Central memory CD8-positive, alpha-beta T cell (primary cell): ENCODE measurements at regions not wholly inside any gene's neighbourhood (a gene's known extent, or its start where the extent isn't known, plus 50 kb on each side); places are given as distances from the start of the nearest gene placed in this dataset.

Experiments used
- ATAC-seq: fragments of 150-1000 bp; cut with Tn5 transposase; replicated peaks from 2 replicates; pipeline ENCODE4 v1.10.0; 2022; ENCODE audit warnings: mild to moderate bottlenecking, moderate FRiP score, moderate number of reproducible peaks; ENCODE audit not compliant: poor library complexity, severe bottlenecking; ENCODE audit errors: extremely low read depth
- DNase-seq, 2 donors: peaks; one replicate each; pipeline ENCODE4 v3.0.0; 2021; ENCODE audit warnings: low spot score in 2 of 2
- H3K27ac Mint-ChIP-seq: one replicate; pipeline ENCODE4 v1.8.0; 2022; ENCODE audit warnings: low read depth, mild to moderate bottlenecking, moderate library complexity, mixed read lengths
- H3K27me3 Mint-ChIP-seq: one replicate; pipeline ENCODE4 v1.8.0; 2022; ENCODE audit warnings: mixed read lengths
- H3K36me3 Mint-ChIP-seq: one replicate; pipeline ENCODE4 v1.8.0; 2022; ENCODE audit warnings: mild to moderate bottlenecking, moderate library complexity, mixed read lengths; ENCODE audit not compliant: insufficient read depth
- H3K4me1 Mint-ChIP-seq: one replicate; pipeline ENCODE4 v1.8.0; 2022; ENCODE audit warnings: mixed read lengths
- H3K4me3 Mint-ChIP-seq: one replicate; pipeline ENCODE4 v1.8.0; 2022; ENCODE audit warnings: mild to moderate bottlenecking, moderate library complexity, mixed read lengths
- H3K9me3 Mint-ChIP-seq: one replicate; pipeline ENCODE4 v1.8.0; 2022; ENCODE audit warnings: mixed read lengths

DNA sequence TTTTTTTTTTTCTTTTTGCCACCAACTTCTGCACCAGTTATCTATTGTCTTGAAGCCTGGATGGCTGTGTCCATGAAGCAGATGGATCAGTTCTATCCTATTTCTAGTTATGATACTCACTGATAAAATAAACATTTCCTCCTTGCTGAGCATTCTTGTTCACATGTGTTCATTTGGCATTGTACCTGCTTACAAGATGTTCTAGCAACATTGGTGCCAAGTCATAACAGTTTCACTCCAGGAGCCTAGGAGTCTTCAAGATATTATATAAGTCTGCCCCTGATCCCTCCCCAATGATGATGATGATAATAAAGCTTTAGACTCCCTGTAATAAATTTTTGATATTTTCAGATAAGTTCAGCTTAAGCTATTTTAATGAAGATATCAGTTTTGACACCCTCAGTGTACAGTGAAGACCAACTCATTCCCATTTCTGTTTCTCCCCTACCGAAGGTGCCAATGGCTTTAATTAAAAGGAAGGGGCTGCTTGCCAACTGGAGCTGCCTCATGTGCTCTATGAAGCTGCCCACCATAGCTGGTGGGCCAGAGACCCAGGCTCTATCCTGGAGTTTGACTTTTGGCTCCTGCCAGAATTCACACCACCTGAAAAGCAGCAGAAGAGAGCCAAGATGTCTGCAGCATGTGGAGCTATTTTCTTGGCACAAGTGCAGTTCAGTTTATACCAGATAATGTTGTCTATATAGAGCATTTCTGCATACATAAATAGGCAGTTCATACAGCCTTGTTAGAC is 265.4 kb upstream of the TET2 start:
- no peaks in the 10 kb centered on the region for H3K36me3 Mint-ChIP-seq
- DNase-seq: no peak
- no peak overlapping the region for H3K4me3 Mint-ChIP-seq

GRCh38 chr4:104890598-104891275 is 255.9 kb upstream of the TET2 start:
- no peaks in the 10 kb centered on the region for H3K4me1 Mint-ChIP-seq
- H3K36me3 Mint-ChIP-seq: no peaks in the 10 kb centered on the region
- H3K9me3 Mint-ChIP-seq: peaks cover 4% of the 10 kb centered on the region

More for the DNA sequence above, 265.4 kb upstream of the TET2 start:
- H3K9me3 Mint-ChIP-seq: no peaks in the 10 kb centered on the region
- ATAC-seq: no peak
- H3K27ac Mint-ChIP-seq: no peak overlapping the region
- H3K27me3 Mint-ChIP-seq: no peaks in the 10 kb centered on the region
- peaks cover 4% of the 10 kb centered on the region for H3K4me1 Mint-ChIP-seq

GRCh38 chr4:104896660-104897645 is 249.7 kb upstream of the TET2 start:
- Mint-ChIP-seq H3K27me3 (no peaks in the 10 kb centered on the region), H3K36me3 (no peaks in the 10 kb centered on the region), H3K9me3 (peaks cover 10% of the 10 kb centered on the region), H3K4me3 (no peak overlapping the region), H3K4me1 (no peaks in the 10 kb centered on the region), H3K27ac (no peak overlapping the region)
- ATAC-seq (no peak), DNase-seq (no peak)

More at GRCh38 chr4:104890598-104891275, 255.9 kb upstream of the TET2 start:
- no peak for DNase-seq
- Mint-ChIP-seq H3K27ac (no peak overlapping the region), H3K27me3 (no peaks in the 10 kb centered on the region), H3K4me3 (no peak overlapping the region)
- ATAC-seq: no peak

GRCh38 chr4:104899863-104900262 is 246.8 kb upstream of the TET2 start:
- DNase-seq (no peak), ATAC-seq (no peak)
- no peaks in the 10 kb centered on the region for H3K27me3 Mint-ChIP-seq
- peaks cover 7% of the 10 kb centered on the region for H3K9me3 Mint-ChIP-seq
- H3K36me3 Mint-ChIP-seq: no peaks in the 10 kb centered on the region
- no peak overlapping the region for H3K27ac Mint-ChIP-seq
- no peak overlapping the region for H3K4me3 Mint-ChIP-seq
- H3K4me1 Mint-ChIP-seq: no peaks in the 10 kb centered on the region

GRCh38 chr4:104901438-104901837 is 245.2 kb upstream of the TET2 start:
- H3K4me3 Mint-ChIP-seq: no peak overlapping the region
- H3K9me3 Mint-ChIP-seq: peaks cover 7% of the 10 kb centered on the region
- DNase-seq (no peak), ATAC-seq (no peak)
- no peaks in the 10 kb centered on the region for H3K4me1 Mint-ChIP-seq
- no peak overlapping the region for H3K27ac Mint-ChIP-seq
- no peaks in the 10 kb centered on the region for H3K36me3 Mint-ChIP-seq
- no peaks in the 10 kb centered on the region for H3K27me3 Mint-ChIP-seq

GRCh38 chr4:104901961-104902605 is 244.6 kb upstream of the TET2 start:
- Mint-ChIP-seq H3K36me3 (no peaks in the 10 kb centered on the region), H3K27me3 (no peaks in the 10 kb centered on the region), H3K4me3 (no peak overlapping the region), H3K4me1 (no peaks in the 10 kb centered on the region), H3K9me3 (peaks cover 7% of the 10 kb centered on the region), H3K27ac (no peak overlapping the region)
- no peak for DNase-seq
- no peak for ATAC-seq

DNA sequence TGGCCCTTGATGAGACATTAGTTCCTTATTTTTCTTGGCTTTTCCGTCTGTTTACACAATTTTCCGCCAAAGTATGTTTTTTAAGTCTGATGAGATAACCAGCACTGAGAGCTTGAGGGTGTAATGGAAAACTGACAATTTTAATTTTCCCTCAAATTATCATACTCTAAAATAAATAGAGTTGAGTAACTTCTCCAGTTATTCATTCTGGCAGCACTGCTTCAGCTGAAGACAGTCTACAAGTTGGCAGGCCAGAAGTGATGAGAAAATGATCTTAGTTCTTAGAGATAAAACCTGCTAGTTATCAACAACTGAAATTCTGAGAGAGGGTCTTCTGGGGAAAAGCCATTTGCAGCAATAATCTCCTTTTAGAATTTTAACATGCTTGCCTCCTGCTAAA is 241.6 kb upstream of the TET2 start:
- Mint-ChIP-seq H3K27ac (no peak overlapping the region), H3K36me3 (no peaks in the 10 kb centered on the region), H3K4me1 (no peaks in the 10 kb centered on the region), H3K4me3 (no peak overlapping the region), H3K9me3 (no peaks in the 10 kb centered on the region), H3K27me3 (no peaks in the 10 kb centered on the region)
- ATAC-seq (no peak), DNase-seq (no peak)

DNA sequence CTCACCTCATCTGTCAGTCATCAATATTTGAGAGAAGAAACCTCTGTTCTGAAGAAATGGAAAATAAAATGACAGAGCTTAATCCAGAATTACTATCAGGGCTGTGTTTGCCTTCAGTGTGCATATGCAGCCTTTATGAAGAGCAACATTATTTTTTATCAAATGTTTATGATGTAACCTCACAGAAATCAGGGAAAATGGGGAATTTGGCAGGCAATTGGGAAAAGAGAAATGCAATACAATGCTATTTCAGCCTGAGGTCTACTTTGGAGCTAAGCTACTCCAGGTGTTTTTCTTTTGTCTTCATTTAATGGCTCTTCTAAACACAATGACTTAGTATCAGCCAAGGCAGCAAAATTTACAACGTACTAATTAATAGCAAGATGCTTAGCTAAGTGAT is 241.1 kb upstream of the TET2 start:
- ATAC-seq (no peak), DNase-seq (no peak)
- no peaks in the 10 kb centered on the region for H3K9me3 Mint-ChIP-seq
- no peak overlapping the region for H3K4me3 Mint-ChIP-seq
- no peaks in the 10 kb centered on the region for H3K4me1 Mint-ChIP-seq
- no peak overlapping the region for H3K27ac Mint-ChIP-seq
- no peaks in the 10 kb centered on the region for H3K36me3 Mint-ChIP-seq
- no peaks in the 10 kb centered on the region for H3K27me3 Mint-ChIP-seq

DNA sequence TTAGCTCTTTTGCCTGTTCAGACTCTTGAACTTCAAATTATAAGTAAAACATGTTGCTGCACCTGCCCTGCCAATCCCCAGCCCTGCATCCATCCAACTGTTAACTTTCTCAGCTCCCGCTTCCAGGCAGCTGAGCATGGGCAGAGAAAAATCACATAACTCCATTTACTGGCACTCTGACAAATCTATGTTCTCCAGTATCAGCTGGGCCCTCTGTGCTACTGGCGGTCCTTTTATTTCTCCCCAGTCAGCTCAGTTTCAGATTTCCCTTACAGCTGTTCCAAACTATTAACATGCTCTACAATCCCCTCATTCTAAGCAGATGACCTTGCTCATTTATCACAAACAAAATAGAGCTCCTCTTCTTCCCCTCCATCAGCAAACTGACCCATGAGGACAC is 240.4 kb upstream of the TET2 start:
- no peak overlapping the region for H3K4me3 Mint-ChIP-seq
- no peaks in the 10 kb centered on the region for H3K9me3 Mint-ChIP-seq
- no peak overlapping the region for H3K27ac Mint-ChIP-seq
- H3K4me1 Mint-ChIP-seq: no peaks in the 10 kb centered on the region
- ATAC-seq: no peak
- no peak for DNase-seq
- H3K27me3 Mint-ChIP-seq: no peaks in the 10 kb centered on the region
- H3K36me3 Mint-ChIP-seq: no peaks in the 10 kb centered on the region

DNA sequence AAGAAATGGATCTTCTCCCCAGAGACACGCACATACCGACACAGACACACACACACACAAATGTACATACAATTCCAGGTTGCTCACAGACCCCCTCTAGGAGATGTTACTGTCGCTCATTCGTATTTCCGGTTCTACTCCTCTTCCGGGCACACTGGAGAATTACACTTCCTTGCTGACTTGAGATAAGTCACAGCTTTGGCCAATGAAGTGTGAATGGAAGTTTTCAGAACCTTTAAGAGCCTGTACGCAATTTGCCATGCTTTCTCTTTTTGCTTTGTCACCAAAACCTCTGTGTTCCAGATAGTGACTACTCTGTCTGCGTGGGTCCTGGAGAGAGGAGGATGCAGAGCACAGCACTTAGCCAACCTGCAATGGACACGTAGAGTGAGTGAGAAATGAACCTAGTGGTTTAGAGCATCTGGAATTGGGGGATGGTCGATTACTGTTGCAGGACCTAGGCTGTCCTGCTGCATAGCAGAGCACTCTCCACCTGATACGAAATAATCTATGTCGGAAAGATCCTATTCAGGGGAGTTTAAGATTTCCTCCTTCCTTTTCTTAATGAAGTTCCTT is 239.5 kb upstream of the TET2 start:
- H3K4me1 Mint-ChIP-seq: no peaks in the 10 kb centered on the region
- no peak for ATAC-seq

GRCh38 chr4:104907991-104908390 is 238.7 kb upstream of the TET2 start:
- Mint-ChIP-seq H3K4me1 (no peaks in the 10 kb centered on the region), H3K4me3 (no peak overlapping the region), H3K27me3 (no peaks in the 10 kb centered on the region), H3K36me3 (no peaks in the 10 kb centered on the region), H3K9me3 (peaks cover 2% of the 10 kb centered on the region), H3K27ac (no peak overlapping the region)
- no peak for ATAC-seq
- DNase-seq: no peak

More for the DNA sequence above, 239.5 kb upstream of the TET2 start:
- H3K36me3 Mint-ChIP-seq: no peaks in the 10 kb centered on the region
- H3K9me3 Mint-ChIP-seq: no peaks in the 10 kb centered on the region
- H3K4me3 Mint-ChIP-seq: no peak overlapping the region
- no peaks in the 10 kb centered on the region for H3K27me3 Mint-ChIP-seq
- no peak for DNase-seq
- no peak overlapping the region for H3K27ac Mint-ChIP-seq

DNA sequence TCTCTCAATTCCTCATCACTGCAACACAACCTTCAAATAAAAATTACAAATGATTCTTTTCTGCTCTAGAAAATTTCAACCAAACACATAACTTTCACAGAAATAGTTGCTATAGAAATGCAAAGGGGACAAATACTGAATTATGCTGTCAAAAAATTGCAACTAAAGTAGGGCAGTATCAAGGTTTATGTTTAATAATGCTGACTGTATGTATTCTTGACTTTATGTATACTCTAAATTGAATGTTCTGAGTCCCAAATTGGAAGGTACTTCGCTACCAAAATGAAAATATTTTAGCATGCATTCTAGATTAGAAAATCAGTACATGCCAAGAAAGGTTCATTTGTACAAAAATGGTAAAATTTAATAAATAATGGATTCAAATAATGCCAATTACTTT is 237.3 kb upstream of the TET2 start:
- H3K4me1 Mint-ChIP-seq: no peaks in the 10 kb centered on the region

More for the DNA sequence above, 237.3 kb upstream of the TET2 start:
- ATAC-seq: no peak
- no peaks in the 10 kb centered on the region for H3K36me3 Mint-ChIP-seq
- no peak for DNase-seq
- peaks cover 5% of the 10 kb centered on the region for H3K9me3 Mint-ChIP-seq
- no peaks in the 10 kb centered on the region for H3K27me3 Mint-ChIP-seq
- no peak overlapping the region for H3K27ac Mint-ChIP-seq
- no peak overlapping the region for H3K4me3 Mint-ChIP-seq
